GM18858 (cell line): ENCODE measurements at regions not wholly inside any gene's neighbourhood (a gene's known extent, or its start where the extent isn't known, plus 50 kb on each side); places are given as distances from the start of the nearest gene placed in this dataset.
"Not testable (repeated sequence)": the region's sequence is repeated elsewhere in the genome, so short reads cannot be mapped to it uniquely, and the experiment has no call there.

Source experiments
- ATAC-seq: cut with Tn5 transposase; IDR thresholded peaks from one replicate; pipeline ENCODE4 v1.9.1; 2021; ENCODE audit not compliant: unreplicated experiment

DNA sequence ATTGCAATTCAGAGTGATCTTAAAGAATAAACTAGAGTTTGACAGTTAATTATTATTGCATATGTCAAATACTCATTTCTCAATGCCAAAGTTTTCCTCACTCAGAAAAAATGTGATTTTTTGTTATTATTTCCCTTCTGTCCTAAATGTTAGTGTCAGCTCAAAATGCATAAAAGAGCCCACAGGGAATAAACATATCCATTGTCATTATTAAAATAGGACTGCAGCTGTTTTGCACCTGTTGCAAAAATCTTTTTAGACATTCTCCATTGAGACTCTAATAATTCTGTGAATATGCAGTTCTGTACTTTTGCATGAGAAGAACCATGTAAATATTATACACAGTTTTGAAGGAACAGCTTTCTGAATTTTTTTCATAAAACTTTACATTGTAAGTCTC, 540.0 kb upstream of the SLC39A10 start:
- no peak for ATAC-seq

DNA sequence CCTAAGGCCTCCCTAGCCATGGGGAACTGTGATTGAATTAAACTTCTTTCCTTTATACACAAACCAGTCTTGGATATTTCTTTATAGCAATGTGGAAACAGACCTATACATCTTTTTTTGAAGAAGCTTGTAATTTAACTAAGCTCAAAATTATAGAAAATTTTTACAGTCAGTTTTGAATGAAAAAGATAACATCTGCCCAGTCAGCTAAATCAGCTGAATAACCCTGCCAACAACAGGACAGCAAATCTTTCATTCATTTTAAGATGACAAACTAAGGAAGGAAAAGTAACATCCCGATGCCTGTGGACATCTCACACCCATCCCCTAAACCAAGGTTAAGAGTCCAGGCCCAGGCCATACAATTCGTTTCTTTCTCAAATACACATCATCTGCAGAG, 541.3 kb upstream of the SLC39A10 start:
- ATAC-seq = no peak

DNA sequence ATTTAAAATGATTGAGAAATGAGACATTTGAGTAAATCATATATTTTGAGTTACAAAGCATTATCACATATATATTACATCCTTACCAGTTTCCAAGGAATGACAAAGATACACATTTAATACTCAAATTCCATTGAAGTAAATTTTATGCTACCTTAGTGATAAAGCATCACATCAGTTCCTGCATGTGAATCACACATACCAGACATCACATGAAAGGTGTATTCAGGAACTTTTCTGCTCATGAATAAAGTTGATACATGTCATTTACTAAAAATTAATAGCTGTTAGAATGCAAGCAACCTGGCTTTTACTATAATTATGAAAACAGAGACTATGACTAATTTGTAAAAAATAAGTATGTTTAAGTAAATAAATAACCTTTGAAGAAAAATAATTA, 548.8 kb upstream of the SLC39A10 start:
- no peak for ATAC-seq

DNA sequence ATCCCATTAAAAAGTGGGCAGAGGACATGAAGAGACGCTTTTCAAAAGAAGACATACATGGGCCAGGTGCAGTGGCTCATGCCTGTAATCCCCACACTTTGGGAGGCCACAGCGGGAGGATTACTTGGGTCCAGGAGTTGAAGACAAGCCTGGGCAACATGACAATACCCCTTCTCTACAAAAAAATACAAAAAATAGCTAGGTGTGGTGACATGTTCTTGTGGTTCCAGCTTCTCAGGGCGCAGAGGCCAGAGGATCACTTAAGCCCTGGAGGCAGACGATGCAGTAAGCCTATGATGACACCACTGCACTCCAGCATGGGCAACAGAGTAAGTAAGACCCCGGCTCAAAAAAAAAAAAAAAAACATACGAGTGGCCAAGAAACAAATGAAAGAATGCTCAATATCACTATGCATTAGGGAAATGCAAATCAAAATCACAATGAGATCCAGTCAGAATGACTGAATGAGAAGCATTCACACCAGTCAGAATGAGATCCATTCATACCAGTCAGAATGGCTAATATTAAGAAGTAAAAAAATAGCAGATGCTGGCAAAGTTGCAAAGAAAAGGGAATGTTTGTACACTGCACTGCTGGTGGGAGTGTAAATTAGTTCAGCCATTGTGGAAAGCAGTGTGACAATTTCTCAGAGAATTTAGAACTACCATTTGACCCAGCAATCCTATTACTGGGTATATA, 550.2 kb upstream of the SLC39A10 start:
- ATAC-seq = no peak

DNA sequence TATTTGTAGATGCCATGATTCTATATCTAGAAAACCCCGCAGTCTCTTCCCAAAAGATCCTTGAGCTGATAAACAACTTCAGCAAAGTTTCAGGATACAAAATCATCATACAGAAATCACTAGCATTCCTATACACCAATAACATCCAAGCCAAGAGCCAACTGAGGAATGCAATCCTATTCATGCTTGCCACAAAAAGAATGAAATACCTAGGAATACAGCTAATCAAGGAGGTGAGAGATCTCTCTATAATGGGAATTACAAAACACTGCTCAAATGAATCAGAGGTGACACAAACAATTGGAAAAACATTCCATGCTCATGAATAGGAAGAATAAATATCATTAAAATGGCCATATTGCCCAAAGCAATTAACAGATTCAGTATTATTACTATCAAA, 551.4 kb upstream of the SLC39A10 start:
- no peak for ATAC-seq

DNA sequence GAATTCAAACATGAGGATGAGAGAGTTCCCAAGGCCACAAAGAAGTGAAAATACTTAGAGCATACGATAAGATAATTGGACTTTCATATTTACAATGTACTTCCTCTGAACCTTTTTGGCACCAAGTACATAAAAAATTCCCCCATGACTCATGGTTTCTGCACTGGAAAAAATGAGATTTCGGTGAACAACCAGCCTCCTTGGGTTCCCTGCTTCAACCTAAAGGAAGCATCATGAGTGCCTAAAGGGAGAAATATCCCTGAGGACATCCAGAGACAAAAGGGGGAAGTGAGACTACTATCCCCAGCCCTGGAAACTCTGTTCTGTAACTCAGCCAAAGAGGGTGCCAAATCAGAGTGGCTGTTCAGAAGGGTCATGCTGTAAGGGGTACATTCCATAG, 562.7 kb upstream of the SLC39A10 start:
- no peak for ATAC-seq

DNA sequence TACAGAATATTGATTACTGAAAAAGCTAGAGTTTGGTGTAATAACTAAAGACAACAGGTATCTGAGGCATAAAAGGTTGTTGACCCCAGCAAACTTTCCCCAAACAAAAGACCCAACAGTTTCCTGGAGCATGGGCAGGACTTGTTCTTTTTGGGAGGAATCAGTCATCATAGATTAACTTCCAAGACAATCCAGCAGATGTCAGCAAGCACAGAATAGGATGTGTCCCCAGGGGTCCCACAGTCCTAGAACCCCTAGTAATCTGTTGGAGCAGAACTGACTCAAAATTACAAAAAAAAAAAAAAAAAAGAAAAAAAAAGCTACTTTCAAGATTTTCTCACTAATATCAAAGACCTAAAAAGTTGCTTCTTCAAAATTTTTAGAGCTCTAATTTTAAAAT, 564.7 kb upstream of the SLC39A10 start:
- no peak for ATAC-seq

DNA sequence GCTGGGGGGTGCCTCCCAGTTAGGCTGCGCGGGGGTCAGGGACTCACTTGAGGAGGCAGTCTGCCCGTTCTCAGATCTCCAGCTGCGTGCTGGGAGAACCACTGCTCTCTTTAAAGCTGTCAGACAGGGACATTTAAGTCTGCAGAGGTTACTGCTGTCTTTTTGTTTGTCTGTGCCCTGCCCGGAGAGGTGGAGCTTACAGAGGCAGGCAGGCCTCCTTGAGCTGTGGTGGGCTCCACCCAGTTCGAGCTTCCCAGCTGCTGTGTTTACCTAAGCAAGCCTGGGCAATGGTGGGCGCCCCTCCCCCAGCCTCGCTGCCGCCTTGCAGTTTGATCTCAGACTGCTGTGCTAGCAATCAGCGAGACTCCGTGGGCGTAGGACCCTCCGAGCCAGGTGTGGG, 584.2 kb upstream of the SLC39A10 start:
- not testable (repeated sequence) for ATAC-seq

DNA sequence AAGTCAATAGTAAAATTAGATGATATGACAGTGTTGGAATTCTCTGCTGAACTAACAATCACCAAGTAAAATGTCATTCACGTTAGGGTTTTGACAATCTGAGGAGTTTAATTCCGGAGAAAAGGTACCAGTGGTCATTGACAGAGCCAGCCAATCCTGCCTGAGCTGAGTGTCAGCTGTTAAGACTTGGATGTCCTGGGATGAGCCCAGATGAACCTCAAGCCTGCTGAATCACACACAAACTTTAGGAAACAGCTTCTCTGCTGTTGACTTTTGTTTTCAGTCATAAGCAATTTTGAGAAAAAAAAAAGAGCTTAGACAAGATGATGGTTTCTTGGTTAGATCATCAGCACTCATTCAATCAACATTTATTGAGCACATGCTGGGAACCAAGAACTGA, 600.0 kb upstream of the SLC39A10 start:
- no peak for ATAC-seq

DNA sequence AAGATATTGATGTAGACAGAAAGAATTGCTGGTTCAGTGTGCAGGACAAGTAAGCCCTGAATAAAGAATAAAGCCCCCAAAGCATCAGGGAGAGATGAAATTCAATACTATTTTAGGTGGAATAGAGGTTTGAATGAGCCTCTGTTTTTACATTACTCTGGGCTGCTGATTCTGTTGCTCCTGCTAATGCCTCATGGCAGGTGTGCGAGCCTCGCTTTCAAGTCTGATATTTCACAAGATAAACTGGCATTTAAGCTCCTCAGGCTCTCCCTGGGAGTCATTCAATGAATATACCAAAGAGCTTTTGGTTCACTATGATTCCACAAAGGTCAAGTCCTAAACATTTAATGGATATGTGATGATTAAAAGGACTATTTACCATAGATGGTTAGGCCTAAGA, 601.0 kb upstream of the SLC39A10 start:
- ATAC-seq = no peak

DNA sequence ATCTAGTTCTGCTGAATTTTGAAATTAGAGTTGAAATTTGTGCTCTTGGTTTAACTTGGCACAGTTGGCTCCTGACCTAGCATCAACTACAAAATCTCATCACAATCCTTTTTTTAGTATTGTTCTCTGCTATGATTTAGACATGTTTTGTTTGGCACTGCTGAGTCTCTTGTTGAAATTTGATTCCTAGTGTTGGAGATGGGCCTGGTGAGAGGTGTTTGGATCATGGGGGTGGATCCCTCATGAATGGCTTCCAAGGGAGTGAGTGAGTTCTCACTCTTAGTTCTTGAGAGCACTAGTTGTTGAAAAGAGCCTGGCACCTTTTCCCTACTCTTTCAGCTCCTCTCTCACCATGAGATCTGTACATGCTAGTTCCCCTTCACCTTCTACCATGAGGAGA, 605.6 kb upstream of the SLC39A10 start:
- ATAC-seq = no peak

DNA sequence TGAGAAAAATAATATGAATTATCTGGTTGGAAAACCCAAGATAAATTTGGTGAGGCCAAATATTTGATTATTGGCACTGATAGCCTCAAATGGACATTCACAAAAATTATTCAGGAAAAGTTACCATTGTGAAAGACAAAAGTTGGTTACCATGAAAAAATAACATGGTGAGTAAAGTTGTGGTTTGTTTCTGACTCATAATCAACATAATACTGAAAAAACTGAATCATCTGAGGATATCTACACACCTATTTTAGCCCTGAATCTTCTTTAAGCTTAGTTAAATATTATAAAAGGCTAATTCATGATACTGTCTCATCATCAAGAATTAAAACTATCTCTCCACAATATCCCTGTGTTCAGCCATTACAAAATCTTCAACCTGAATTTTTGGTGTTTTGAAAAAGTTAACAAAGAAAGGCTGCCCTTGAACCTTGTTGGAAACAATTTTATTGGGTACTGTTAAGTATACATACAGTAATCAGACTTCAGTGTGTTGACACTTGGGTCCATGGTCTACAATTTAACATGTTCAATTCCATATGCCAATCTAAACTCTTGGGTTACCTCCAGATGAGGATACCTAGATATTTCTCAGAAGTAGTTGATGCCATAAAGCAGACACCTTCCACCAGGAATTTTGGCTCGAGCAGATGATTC, 607.5 kb upstream of the SLC39A10 start:
- ATAC-seq = peak; percentile 89

DNA sequence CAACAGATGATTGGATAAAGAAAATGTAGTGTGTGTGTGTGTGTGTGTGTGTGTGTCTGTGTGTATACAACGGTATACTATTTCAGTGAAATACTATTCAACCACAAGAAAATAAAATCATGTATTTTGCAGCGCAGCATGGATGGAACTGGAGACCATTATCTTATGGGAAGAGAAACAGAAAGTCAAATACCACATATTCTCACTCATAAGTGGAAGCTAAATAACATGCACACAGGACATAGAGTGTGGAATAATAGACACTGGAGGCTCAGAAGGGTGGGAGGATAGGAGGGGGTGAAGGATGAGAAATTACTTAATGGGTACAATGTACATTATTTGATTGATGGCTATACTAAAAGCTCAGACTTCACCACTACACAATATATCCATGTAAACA, 609.1 kb upstream of the SLC39A10 start:
- no peak for ATAC-seq

DNA sequence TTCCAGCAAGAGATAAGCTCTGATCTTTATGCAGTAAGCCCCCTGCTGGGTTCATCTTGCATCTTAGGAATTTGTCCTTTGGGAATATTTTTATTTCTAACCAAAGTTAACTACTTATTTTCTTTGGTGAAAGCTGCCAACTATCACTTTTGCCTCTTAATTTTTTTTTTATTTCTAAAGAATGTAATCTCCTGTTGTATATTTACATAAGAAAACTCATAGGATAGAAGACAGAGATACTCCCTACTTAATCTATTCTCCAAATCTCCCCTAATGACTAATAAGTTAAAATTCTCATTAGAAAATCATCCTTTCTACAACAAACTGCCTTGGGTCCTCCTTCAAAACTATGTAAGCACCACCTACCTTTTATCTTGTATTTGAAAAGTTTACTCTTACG, 612.2 kb upstream of the SLC39A10 start:
- ATAC-seq = no peak

DNA sequence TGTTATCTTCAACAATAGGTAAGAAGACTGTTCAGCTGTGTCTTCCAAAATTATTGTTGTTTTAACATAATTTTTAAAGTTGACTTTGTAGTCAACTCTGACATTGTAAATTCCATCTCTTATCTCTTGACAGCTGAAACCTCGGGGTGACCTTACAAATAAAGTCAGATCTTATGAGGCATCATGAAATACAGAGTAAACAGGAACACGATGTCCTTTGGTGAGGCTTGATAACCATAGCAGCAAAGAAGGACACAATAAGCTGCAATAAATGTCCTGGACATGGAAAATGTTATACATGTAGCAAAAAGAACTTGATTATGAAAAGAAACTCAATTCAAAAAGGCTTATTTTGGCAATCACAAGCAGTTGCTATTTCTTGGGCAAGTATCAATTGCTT, 618.9 kb upstream of the SLC39A10 start:
- no peak for ATAC-seq

DNA sequence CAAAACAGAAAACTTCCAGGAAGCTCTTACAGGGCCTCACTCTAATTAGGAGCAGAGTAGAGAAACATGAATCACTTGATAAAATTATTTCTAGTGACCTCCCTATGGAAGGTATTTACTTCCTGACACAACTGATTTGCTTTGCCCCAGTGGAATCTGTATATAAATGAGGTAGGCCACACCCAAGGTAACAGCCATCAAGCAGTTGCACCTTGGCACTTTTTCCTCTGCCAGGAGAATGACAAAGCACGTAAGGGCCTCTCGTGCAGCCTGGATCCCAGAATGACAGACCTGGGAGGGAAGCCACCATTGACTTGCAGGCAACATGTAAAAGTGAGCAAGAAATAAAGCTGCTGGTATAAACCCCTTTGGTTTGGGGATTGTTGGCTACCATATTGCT, 620.0 kb upstream of the SLC39A10 start:
- no peak for ATAC-seq

DNA sequence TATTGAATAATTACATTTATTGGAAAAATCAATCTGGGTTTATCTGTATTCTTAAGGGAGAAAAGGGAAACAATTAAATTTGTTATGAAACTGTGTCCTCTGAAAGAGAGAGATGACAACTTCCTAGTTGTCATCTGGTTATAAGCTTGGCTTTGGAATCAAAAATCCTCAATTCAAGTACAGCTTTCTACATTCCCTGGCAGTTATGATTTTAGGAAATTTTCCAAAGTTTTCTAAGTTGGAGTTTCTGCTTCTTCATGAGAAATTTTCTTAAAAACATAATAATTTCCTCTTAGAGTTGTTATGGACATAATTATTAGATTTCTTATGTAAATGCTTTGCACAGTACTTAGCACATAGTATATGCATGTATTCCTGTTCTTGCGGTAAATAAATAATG, 625.6 kb upstream of the SLC39A10 start:
- no peak for ATAC-seq

DNA sequence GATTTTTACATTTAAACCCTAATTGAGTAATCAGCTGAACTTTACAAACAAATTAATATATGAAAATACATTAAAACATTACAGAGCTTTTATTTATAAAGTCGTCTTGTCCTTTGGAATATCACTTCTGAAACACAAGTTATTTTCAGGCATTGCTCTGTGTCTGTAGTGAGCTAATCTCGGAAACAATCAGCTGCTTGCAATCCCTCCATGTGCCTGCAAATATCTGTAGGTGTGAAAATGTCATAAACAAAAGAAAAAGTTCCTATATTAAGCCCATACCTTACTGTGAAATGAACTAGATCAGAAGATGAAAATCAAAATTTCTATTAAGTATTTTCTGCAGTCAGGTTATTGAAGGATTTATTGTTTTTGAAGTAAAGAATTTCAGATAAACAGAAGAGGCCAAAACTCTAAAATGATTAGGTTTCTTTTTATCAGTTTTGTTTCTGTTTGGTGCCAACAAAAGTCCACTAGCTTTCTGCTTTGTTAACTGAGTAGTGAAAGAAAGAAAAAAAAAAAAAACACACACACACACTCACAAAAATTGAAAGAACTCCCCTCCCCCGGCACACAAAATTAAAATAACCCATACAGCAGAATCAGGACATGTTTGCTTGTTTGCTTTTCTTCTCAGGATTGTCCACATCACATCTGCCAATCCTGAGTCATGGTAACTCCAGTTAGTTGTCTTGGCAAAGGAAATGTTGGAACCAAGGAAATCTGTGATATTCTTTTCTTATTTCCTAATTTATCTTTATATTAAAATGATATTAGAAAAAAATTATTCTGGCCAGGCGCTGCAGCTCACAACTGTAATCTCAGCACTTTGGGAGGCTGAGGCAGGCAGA, 627.0 kb upstream of the SLC39A10 start:
- no peak for ATAC-seq

DNA sequence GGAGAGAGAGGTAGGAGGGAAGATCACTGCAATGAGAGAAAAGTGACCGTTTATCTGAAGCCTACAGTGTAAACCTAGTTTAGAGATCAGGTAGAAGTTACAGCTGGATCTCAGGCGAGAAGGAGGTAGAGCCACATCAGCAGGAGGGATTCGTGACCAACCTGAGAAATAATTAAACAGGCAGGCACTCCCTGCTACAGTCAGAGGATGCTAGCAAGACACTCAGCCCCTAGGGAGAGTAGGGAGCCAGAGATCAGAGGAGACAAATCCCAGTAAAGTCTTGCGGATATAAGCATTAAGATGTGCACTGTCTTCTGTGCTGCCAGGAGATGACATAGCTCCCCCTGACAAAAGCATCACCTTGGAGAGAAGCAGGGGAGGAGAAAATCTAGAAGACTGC, 629.1 kb upstream of the SLC39A10 start:
- ATAC-seq = no peak

DNA sequence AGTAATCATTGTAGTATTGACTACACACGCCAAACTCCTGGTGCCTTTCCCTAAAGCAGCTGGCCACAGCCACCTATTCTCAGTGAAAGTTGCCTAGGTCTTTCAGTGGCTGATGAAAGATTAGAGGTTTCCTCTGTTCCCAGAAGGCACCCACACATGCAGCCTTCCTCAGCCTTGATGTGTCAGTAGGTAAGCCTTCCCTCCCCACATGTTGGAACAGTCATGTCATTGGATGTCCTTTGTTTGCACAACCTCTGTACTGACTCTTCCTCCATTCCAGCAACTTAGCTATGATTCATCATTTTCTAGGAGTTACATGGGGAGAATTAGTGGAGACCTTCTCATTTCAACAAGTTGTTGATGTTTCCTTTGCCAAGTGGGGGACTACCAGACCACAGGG, 630.8 kb upstream of the SLC39A10 start:
- no peak for ATAC-seq

DNA sequence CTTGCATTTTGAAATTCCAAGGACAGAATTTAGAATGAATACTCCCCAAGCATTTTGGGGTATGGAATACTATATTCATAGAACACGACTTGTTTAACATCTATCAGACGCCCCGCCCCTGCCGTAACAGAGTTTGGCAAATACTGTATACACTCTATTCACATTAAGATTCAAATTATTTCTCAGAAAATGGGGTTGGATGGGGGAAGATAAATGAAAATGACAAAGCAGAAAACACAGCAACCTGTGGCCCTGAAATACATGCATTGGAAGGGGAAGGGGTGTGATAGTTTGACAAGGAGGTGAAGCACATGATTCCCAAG, 634.6 kb upstream of the SLC39A10 start:
- ATAC-seq = no peak
